Right cardiac atrium (tissue), 5 donors: ENCODE measurements at regions not wholly inside any gene's neighbourhood (a gene's known extent, or its start where the extent isn't known, plus 50 kb on each side); places are given as distances from the start of the nearest gene placed in this dataset.

Source experiments
- ATAC-seq, 2 donors: fragments of 200-7000 bp; cut with Tn5 transposase; one replicate each; pipeline versions ENCODE4 v1.8.0 to v1.9.1; 2020; ENCODE audit warnings: moderate library complexity in 2 of 2, mild to moderate bottlenecking in 1 of 2
- DNase-seq, 3 donors: peaks; one replicate each; pipeline ENCODE4 v3.0.0-alpha.2; 2020
- H3K27ac ChIP-seq: one replicate; pipeline ENCODE4 v1.5.1; 2013; ENCODE audit warnings: mild to moderate bottlenecking, low read length, control low read depth, moderate library complexity
- H3K27me3 ChIP-seq: one replicate; pipeline ENCODE4 v1.6.1; 2013; ENCODE audit not compliant: control insufficient read depth, insufficient read depth
- H3K4me1 ChIP-seq: one replicate; pipeline ENCODE4 v1.6.1; 2013; ENCODE audit warnings: low read length; ENCODE audit not compliant: control insufficient read depth, insufficient read depth
- H3K4me3 ChIP-seq: one replicate; pipeline ENCODE4 v1.5.1; 2013; ENCODE audit warnings: low read length, control low read depth
- H3K9me3 ChIP-seq: one replicate; pipeline ENCODE4 v1.6.1; 2013; ENCODE audit warnings: low read length; ENCODE audit not compliant: control insufficient read depth
- WGBS: extraction: QIAGEN DNeasy Blood & Tissue Kit; methylation state at CpG from one replicate; pipeline ENCODE4 v1.1.7; 2013; 5-methylcytosine and 5-hydroxymethylcytosine counted together
- intact Hi-C, 4 donors: fragments of 100-400 bp; cut with DNase I; formaldehyde crosslinking; loops; one replicate each; pipeline versions ENCODE4 v1.11.0 to v1.14.0; 2022 to 2023
- donor health status: healthy with polysubstance abuse.
- donor health status: DM: no; HTN: yes; CAD: no.
- donor health status: DM: no; HTN: no; CAD: no.
- donor health status: DM: no; HTN: yes; CAD: no; lungs with severe emphysema.
- donor health status: DM: yes; HTN: yes; CAD: no.

DNA sequence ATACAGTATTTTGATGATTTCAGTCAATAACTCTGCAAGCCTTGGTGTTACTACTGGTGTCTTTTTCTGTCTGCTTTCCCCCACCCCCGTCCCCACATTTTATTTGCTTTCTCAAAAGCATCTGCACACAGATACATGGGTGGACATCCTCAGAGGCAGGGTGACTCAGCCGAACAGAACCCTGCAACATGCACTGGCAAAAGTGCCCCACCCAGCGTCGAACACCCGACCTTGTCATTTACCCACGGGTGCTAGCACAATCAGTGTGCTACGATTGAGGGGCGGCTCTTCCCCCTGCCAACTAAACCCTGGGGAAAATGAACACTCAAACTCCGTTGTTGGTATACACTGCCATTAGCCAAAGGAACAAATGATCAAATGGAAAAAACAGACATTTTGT lies 115.9 kb upstream of the NAA20 start:
- H3K9me3 ChIP-seq, result no peaks in the 10 kb centered on the region
- H3K27me3 ChIP-seq, result no peaks in the 10 kb centered on the region
- no peak overlapping the region for H3K27ac ChIP-seq
- ATAC-seq, result peak in 1 of 2 donors; percentile 67
- H3K4me3 ChIP-seq, result no peak overlapping the region
- peaks cover 9% of the 10 kb centered on the region for H3K4me1 ChIP-seq
- peak in 1 of 3 donors; percentile 35 for DNase-seq
- intact Hi-C loops, result no loop called here
- WGBS, result 73% methylated on average over 9 of the region's 9 CpGs

DNA sequence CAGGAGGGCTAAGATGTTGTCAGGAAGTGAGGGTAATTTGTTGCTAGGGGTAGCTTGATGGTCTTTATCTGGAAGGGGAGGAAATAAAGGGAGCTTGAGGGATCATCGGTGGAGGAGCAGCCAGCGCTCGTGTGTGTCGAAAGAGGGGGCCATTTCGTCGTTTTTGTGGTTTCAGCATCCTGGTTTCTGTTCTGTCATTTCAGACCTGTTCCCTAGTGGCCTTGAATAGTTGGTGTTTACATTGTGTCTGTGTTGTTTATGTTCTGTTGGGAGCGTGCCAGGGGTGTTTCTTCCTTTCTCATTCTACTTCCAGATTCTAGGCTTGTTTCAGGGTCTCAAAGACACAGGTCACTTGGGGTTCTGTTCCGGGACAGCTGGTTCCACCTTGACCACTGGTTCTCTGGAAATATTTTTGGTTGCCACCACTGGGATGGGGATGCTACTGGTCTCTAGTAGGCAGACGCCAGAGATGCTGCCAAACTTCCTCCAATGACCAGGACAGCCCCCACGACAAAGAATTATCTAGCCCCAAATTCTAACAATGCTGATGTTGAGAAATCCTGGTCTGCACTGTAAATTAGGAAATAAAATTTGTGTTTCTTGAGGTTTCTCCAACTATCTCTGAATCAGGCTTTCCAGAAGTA lies 113.9 kb upstream of the NAA20 start:
- peak overlapping the region; percentile 24 for H3K27ac ChIP-seq
- peaks cover 19% of the 10 kb centered on the region for H3K4me1 ChIP-seq
- 51% methylated on average over 10 of the region's 10 CpGs for WGBS
- no peaks in the 10 kb centered on the region for H3K9me3 ChIP-seq
- DNase-seq (peak; percentile 26 to 78 (median 65)), ATAC-seq (peak; percentile 19 to 27)
- H3K4me3 ChIP-seq, result no peak overlapping the region
- no peaks in the 10 kb centered on the region for H3K27me3 ChIP-seq
- intact Hi-C loops, result no loop called here

DNA sequence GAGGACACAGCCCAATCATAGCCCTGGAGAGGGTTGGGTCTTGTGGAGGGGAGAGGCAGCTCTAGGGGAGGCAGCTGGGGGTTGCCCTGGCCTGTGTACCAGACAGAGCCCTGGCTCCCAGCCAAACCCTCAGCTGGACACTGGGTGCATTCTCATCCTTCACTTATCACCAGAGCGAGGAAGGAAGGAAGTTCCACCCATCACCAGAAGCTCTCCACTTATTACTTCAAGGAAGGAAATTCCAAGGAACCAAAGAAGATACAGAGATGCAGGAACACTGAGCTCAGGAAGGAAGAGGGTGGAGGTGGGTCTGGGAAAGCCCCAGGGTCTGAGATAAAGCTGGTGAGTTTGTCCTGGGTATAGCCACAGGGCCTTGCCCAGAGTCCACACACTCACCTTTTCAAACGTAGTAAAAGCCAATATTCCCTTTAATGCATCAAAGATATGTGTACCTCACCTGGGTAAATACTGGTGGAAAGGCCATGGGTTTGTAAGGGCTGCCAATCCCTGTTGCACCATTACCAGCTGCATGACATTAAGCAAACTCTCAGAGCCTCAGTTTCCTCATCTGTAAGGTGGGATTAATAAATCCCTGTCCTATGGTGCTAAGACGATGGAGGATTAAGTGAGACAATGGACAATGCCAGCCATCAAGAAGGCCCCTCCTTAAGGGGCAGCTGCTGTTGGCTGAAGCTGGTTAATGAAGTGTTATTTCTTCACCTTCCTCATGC lies 109.7 kb upstream of the NAA20 start:
- peak; percentile 66 to 85 for ATAC-seq
- 67% methylated on average over 3 of the region's 3 CpGs for WGBS

DNA sequence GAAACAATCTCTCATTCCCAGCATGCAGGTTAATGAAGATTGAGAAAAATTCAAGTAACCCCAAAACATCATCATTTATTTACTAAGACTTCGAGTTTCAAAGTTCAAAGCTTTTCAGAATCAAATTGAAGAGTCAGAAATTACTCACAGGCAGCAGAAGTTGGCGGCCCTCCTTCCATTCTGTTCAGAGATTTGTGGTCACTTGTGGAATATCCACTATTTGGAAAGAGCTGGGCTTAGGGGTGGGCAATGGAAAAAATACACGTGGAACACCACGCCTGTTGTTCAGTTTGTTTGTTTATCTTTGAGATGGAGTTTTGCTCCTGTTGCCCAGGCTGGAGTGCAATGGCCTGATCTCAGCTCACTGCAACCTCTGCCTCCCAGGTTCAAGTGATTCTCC lies 108.6 kb upstream of the NAA20 start:
- 90% methylated on average over 4 of the region's 4 CpGs for WGBS
- DNase-seq, result no peak
- peaks cover 15% of the 10 kb centered on the region for H3K4me1 ChIP-seq

More for the DNA sequence above, 109.7 kb upstream of the NAA20 start:
- Histone ChIP-seq H3K4me3 (no peak overlapping the region), H3K27me3 (no peaks in the 10 kb centered on the region), H3K9me3 (no peaks in the 10 kb centered on the region), H3K27ac (no peak overlapping the region), H3K4me1 (peaks cover 19% of the 10 kb centered on the region)
- intact Hi-C loops, result no loop called here
- peak; percentile 82 to 93 (median 82) for DNase-seq

DNA sequence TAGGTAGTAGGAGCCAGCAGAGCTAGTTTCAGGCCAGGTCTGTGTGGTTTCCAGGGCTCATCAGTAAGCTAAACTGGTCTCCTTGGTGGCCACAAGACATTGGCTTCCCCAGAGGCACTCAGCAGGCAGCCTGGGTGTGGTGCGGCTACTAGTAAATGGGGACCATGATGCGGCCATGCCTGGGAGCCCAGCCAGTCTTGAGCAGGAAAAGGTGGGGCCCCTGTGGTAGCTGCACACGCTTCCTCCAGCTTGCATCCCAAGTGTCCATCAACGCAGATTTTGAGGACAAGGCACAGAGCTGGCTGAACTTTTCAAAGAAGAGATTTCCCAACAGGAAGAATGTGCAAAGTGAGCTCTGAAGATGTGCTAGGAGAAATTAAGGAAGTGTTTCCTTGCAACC lies 107.4 kb upstream of the NAA20 start:
- Histone ChIP-seq H3K27me3 (no peaks in the 10 kb centered on the region), H3K9me3 (no peaks in the 10 kb centered on the region), H3K4me1 (peaks cover 19% of the 10 kb centered on the region), H3K4me3 (no peak overlapping the region), H3K27ac (peak overlapping the region; percentile 37)
- ATAC-seq, result peak; percentile 90 to 95
- WGBS, result 40% methylated on average over 4 of the region's 4 CpGs
- peak; percentile 89 to 94 (median 90) for DNase-seq
- intact Hi-C loops, result no loop called here

More for the DNA sequence above, 108.6 kb upstream of the NAA20 start:
- no peaks in the 10 kb centered on the region for H3K27me3 ChIP-seq
- H3K27ac ChIP-seq, result no peak overlapping the region
- H3K9me3 ChIP-seq, result no peaks in the 10 kb centered on the region
- no peak overlapping the region for H3K4me3 ChIP-seq
- no peak for ATAC-seq
- intact Hi-C loops, result no loop called here

DNA sequence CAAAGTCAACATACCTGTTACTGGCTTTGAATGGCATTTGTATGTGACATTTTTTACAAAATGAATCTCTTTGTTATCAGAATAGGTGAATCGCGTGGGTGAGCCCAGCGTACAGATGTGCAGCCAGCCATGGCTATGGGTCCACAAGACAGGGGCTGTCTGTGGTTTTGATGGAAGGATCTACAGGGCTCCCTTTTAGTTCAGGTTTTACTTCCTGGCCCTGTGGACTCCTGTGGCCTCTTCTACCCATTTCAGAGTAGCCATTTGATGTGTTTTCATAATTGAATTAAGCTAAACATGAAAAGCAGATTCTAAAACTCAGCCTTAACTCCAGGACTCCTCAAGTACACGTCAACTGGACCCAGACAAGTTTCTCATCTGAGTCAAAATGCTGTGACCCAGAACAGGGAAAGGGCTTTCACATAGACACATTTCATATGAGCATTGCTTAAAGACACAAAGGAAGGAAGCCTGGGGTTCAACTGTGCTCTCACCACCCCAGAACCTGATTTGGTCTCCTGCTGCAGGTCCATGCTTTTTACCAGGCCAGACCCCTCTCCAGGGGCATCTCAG lies 105.3 kb upstream of the NAA20 start:
- no peak for DNase-seq
- intact Hi-C loops, result no loop called here
- no peaks in the 10 kb centered on the region for H3K27me3 ChIP-seq
- ATAC-seq, result no peak
- peaks cover 16% of the 10 kb centered on the region for H3K4me1 ChIP-seq
- 78% methylated on average over 4 of the region's 4 CpGs for WGBS
- H3K4me3 ChIP-seq, result no peak overlapping the region
- H3K27ac ChIP-seq, result no peak overlapping the region
- H3K9me3 ChIP-seq, result no peaks in the 10 kb centered on the region

- ATAC-seq (no peak), DNase-seq (no peak)
- H3K4me1 ChIP-seq, result peaks cover 10% of the 10 kb centered on the region
- no peaks in the 10 kb centered on the region for H3K9me3 ChIP-seq
- intact Hi-C loops, result no loop called here
- no peaks in the 10 kb centered on the region for H3K27me3 ChIP-seq
- no peak overlapping the region for H3K4me3 ChIP-seq
- no peak overlapping the region for H3K27ac ChIP-seq
- 77% methylated on average over 1 of the region's 1 CpG for WGBS
These were observed 103.8 kb upstream of the NAA20 start for GRCh38 chr20:19913349-19913748.

DNA sequence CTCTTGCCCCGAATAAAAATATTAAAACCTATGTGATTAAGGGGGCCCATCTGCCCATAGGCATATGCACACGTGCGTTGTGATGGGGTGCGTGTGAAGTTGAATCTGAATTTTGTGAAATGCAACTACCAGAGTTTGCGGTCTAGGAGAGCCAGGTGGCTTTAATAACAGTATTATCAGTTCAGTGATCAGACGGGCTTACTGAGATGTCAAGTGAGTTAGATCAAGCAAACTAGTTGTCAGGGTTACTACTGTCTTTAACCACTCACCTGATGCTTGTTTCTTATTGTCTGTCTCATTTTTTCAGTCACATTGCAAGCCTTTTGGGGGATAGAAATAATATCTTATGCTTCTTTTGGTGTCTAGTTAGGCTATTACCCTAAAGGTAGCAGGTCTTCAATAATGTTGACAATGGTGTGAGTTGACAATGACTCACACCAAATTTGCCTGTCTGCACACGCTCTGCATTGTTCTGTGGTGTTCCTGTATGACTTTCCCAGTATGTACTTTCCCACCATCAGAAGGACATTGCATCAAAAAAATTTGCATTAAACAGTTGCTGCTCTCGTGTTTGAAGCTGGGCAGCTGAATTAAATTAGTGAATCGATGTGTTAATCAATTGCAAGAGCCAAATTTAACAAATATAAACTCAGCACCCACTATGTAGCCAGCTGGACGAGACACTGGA lies 103.1 kb upstream of the NAA20 start:
- no peak overlapping the region for H3K27ac ChIP-seq
- intact Hi-C loops, result no loop called here
- no peak for ATAC-seq
- peaks cover 10% of the 10 kb centered on the region for H3K4me1 ChIP-seq
- WGBS, result 86% methylated on average over 10 of the region's 10 CpGs
- no peak for DNase-seq
- H3K9me3 ChIP-seq, result no peaks in the 10 kb centered on the region
- no peaks in the 10 kb centered on the region for H3K27me3 ChIP-seq
- no peak overlapping the region for H3K4me3 ChIP-seq

DNA sequence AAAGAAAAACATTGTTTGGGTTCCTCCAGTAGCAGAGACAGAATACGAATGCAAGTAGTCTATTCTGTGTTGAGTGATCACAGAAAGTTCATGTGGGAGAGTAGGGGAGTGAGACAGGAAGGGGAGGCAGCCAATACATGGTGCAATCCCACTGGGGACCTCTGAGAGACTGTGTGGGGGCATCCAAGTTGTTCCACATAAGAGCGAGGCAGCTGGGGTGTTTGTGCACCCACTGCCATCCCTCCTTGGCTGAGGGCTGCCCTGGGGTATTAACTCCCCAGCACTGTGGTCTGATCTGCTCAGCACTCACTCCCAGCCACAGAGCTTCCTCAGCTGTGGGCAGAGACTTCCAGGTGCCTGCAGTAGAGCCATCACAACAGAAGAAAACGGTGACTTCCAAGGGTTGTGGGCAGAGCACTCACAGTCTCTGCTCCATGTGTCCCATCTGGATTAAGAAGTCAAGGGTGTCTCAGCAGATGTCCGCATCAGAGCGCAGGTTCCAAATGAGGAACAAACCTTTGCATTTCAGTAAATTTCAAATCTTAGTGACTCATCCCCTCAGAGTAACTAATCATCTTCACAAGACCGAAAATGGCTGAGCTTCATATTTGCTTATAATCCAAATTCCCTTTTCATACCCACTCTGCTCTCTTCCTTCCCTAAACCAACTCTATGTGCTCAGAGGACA lies 101.9 kb upstream of the NAA20 start:
- Histone ChIP-seq H3K4me3 (no peak overlapping the region), H3K9me3 (no peaks in the 10 kb centered on the region), H3K27me3 (no peaks in the 10 kb centered on the region), H3K27ac (peak overlapping the region; percentile 55), H3K4me1 (peaks cover 10% of the 10 kb centered on the region)
- ATAC-seq (peak; percentile 46 to 59), DNase-seq (no peak)
- 67% methylated on average over 6 of the region's 6 CpGs for WGBS
- intact Hi-C loops, result no loop called here

- intact Hi-C loops, result no loop called here
- H3K4me1 ChIP-seq, result peaks cover 14% of the 10 kb centered on the region
- 73% methylated on average over 12 of the region's 12 CpGs for WGBS
- no peak overlapping the region for H3K4me3 ChIP-seq
- no peaks in the 10 kb centered on the region for H3K27me3 ChIP-seq
- ATAC-seq (no peak), DNase-seq (no peak)
- H3K27ac ChIP-seq, result no peak overlapping the region
- H3K9me3 ChIP-seq, result no peaks in the 10 kb centered on the region
These were observed 100.4 kb upstream of the NAA20 start for GRCh38 chr20:19916531-19917485.
